SK-N-SH (cell line): ENCODE measurements at regions not wholly inside any gene's neighbourhood (a gene's known extent, or its start where the extent isn't known, plus 50 kb on each side); places are given as distances from the start of the nearest gene placed in this dataset.

Experiments used
- CTCF ChIA-PET: fragments of 300-600, 350-600 bp; formaldehyde crosslinking; extraction: SDS; loops from one replicate; lab custom pipeline; 2021; lab: Yijun Ruan, JAX
- POLR2A ChIA-PET: fragments of 350-600 bp; sonication (Branson Sonifier 250); formaldehyde crosslinking; extraction: SDS; loops from one replicate; lab custom pipeline; 2020; ENCODE audit warnings: antibody characterized with exemption, inconsistent platforms; lab: Yijun Ruan, JAX
- DNase-seq: peaks from one replicate; pipeline ENCODE4 v3.0.0; 2012
- H2AFZ ChIP-seq: fragments of 200-600 bp; sonication (generic); 2 replicates; pipeline ENCODE4 v1.8.1; 2016; ENCODE audit warnings: antibody characterized with exemption, mild to moderate bottlenecking, low read depth
- H3F3A ChIP-seq: fragments of 200-600 bp; sonication (generic); replicated peaks from 2 replicates; pipeline ENCODE3; 2016; ENCODE audit warnings: antibody characterized with exemption, mild to moderate bottlenecking; ENCODE audit not compliant: insufficient read depth
- H3K27ac ChIP-seq, 2 experiments: fragments of 200-500 bp in 1 of 2; fragments of 200-600 bp in 1 of 2; sonication (Bioruptor generic) in 1 of 2; sonication (generic), shearing (Covaris generic) in 1 of 2; 2 replicates each; pipeline versions ENCODE4 v1.5.1 to v1.6.1; 2014 to 2016; ENCODE audit warnings: low read depth in 2 of 2, inconsistent platforms in 1 of 2, low read length in 1 of 2, mild to moderate bottlenecking in 1 of 2, mixed read lengths in 1 of 2
- H3K27me3 ChIP-seq: fragments of 200-600 bp; sonication (generic), shearing (Covaris generic); 2 replicates; pipeline ENCODE4 v1.6.1; 2016; ENCODE audit warnings: mixed run types; ENCODE audit not compliant: insufficient read depth
- H3K36me3 ChIP-seq, 2 experiments: fragments of 200-500 bp in 1 of 2; fragments of 200-600 bp in 1 of 2; sonication (Bioruptor generic) in 1 of 2; sonication (generic) in 1 of 2; replicated peaks in 1 of 2; 2 replicates each; pipeline versions ENCODE3 to v1.5.1; 2014 to 2016; ENCODE audit warnings: low read length in 1 of 2, mild to moderate bottlenecking in 1 of 2; ENCODE audit not compliant: insufficient read depth in 2 of 2, control insufficient read depth in 1 of 2
- H3K4me1 ChIP-seq, 2 experiments: fragments of 200-500 bp in 1 of 2; fragments of 200-600 bp in 1 of 2; sonication (Bioruptor generic) in 1 of 2; sonication (generic), shearing (Covaris generic) in 1 of 2; 2 replicates each; pipeline versions ENCODE4 v1.5.1 to v1.6.1; 2014 to 2016; ENCODE audit warnings: low read depth in 1 of 2, low read length in 1 of 2, mixed run types in 1 of 2; ENCODE audit not compliant: insufficient read depth in 2 of 2, control insufficient read depth in 1 of 2
- H3K4me2 ChIP-seq: fragments of 200-600 bp; sonication (generic), shearing (Covaris generic); 2 replicates; pipeline ENCODE4 v1.6.1; 2017; ENCODE audit warnings: mixed run types
- H3K4me3 ChIP-seq, 2 experiments: fragments of 200-500 bp in 1 of 2; fragments of 200-600 bp in 1 of 2; sonication (Bioruptor generic) in 1 of 2; sonication (generic), shearing (Covaris generic) in 1 of 2; 2 replicates each; pipeline versions ENCODE4 v1.5.1 to v1.8.1; 2014 to 2016; ENCODE audit warnings: low read depth in 2 of 2, inconsistent platforms in 1 of 2, low read length in 1 of 2, mild to moderate bottlenecking in 1 of 2, mixed read lengths in 1 of 2, moderate library complexity in 1 of 2
- H3K79me2 ChIP-seq: fragments of 200-600 bp; sonication (generic); 2 replicates; pipeline ENCODE4 v1.8.1; 2017; ENCODE audit warnings: mild to moderate bottlenecking; ENCODE audit not compliant: insufficient read depth
- H3K9ac ChIP-seq: fragments of 200-600 bp; sonication (generic); 2 replicates; pipeline ENCODE4 v1.6.1; 2017; ENCODE audit warnings: mixed run types
- H3K9me2 ChIP-seq: fragments of 200-600 bp; sonication (generic); 2 replicates; pipeline ENCODE4 v1.6.1; 2017; ENCODE audit warnings: mixed run types
- H3K9me3 ChIP-seq: fragments of 200-600 bp; sonication (generic); 2 replicates; pipeline ENCODE4 v1.6.1; 2017; ENCODE audit warnings: mixed run types, mild to moderate bottlenecking, moderate library complexity
- H4K20me1 ChIP-seq: fragments of 200-600 bp; sonication (generic); 2 replicates; pipeline ENCODE4 v1.6.1; 2017; ENCODE audit warnings: mild to moderate bottlenecking, mixed run types; ENCODE audit not compliant: insufficient read depth
- CHD2 ChIP-seq: fragments of 150-350 bp; IDR thresholded peaks from 2 replicates; pipeline ENCODE4 v1.6.1; 2018; ENCODE audit warnings: low read length; ENCODE audit not compliant: partially characterized antibody
- FOSL2 ChIP-seq: IDR thresholded peaks from 2 replicates; pipeline ENCODE4 v1.4.0; 2012; ENCODE audit warnings: low read depth, mild to moderate bottlenecking, moderate library complexity, borderline replicate concordance
- FOXM1 ChIP-seq: IDR thresholded peaks from 2 replicates; pipeline ENCODE4 v1.4.0; 2012; ENCODE audit warnings: low read depth, mild to moderate bottlenecking
- GABPA ChIP-seq: IDR thresholded peaks from 2 replicates; pipeline ENCODE4 v1.4.0; 2012; ENCODE audit warnings: low read depth, mild to moderate bottlenecking
- GATA2 ChIP-seq: sonication (generic); formaldehyde crosslinking; IDR thresholded peaks from 2 replicates; pipeline ENCODE4 v1.5.0; 2020; ENCODE audit warnings: mild to moderate bottlenecking, missing genetic modification reagents
- MXI1 ChIP-seq: IDR thresholded peaks from 2 replicates; pipeline ENCODE4 v1.6.1; 2012; ENCODE audit warnings: mild to moderate bottlenecking, low read depth, low read length, improper control_type of control experiment
- NRF1 ChIP-seq: IDR thresholded peaks from 2 replicates; pipeline ENCODE4 v1.6.1; 2012; ENCODE audit warnings: low read depth, mild to moderate bottlenecking, low read length
- POLR2AphosphoS5 ChIP-seq: IDR thresholded peaks from 2 replicates; pipeline ENCODE4 v1.6.1; 2012; ENCODE audit warnings: low read depth, low read length
- RCOR1 ChIP-seq: fragments of 150-350 bp; IDR thresholded peaks from 2 replicates; pipeline ENCODE4 v1.6.1; 2017; ENCODE audit warnings: antibody characterized with exemption, low read length
- RXRA ChIP-seq: IDR thresholded peaks from 2 replicates; pipeline ENCODE4 v1.4.0; 2012; ENCODE audit warnings: low read depth, mild to moderate bottlenecking, borderline replicate concordance
- SIN3A ChIP-seq: IDR thresholded peaks from 2 replicates; pipeline ENCODE4 v1.6.1; 2012; ENCODE audit warnings: low read depth, mild to moderate bottlenecking, low read length, moderate library complexity, borderline replicate concordance
- SMC3 ChIP-seq: IDR thresholded peaks from 2 replicates; pipeline ENCODE4 v1.6.1; 2012; ENCODE audit warnings: low read depth, low read length, improper control_type of control experiment
- TAF1 ChIP-seq: IDR thresholded peaks from 2 replicates; pipeline ENCODE4 v1.6.1; 2012; ENCODE audit warnings: low read depth, mild to moderate bottlenecking, low read length, moderate library complexity, borderline replicate concordance
- TCF12 ChIP-seq: IDR thresholded peaks from 2 replicates; pipeline ENCODE4 v1.4.0; 2012
- WGBS: methylation state at CpG from one replicate; pipeline ENCODE4 v1.1.6; 2017; ENCODE audit warnings: low lambda C conversion rate; 5-methylcytosine and 5-hydroxymethylcytosine counted together
- TF ChIP-seq, protein P1 (sequence below): IDR thresholded peaks from 2 replicates; pipeline ENCODE4 v1.4.0; 2012; ENCODE audit warnings: low read depth, borderline replicate concordance
- TF ChIP-seq, protein P2 (sequence below): IDR thresholded peaks from 2 replicates; pipeline ENCODE4 v1.4.0; 2012; ENCODE audit warnings: low read depth, borderline replicate concordance

DNA sequence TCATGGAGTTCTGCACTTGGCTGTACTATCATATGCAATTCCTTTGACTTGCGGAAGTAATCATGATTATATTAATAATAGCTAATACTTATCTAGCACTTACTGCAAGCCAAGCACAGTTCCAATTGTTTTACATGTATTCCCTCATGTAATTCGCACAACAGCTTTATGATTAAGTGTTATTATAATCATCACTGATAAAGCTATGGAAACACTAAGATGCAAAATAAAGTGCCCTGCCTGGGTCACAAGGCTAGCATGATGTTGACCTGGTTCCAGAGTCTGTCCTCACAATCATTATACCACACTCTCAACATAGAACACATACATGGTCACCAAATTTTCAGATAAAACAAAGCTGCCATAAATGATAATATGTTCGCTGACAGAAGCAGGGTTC lies 234.6 kb downstream of the FMR1NB start:
- 0% methylated on average over 3 of the region's 3 CpGs for WGBS
- no peaks in the 10 kb centered on the region for H3K27me3 ChIP-seq
- H3K36me3 ChIP-seq = no peaks in the 10 kb centered on the region
- no peak overlapping the region for H3K4me3 ChIP-seq
- POLR2A ChIA-PET = no interaction called here
- no peak for TF ChIP-seq MXI1
- no peak for TF ChIP-seq SMC3
- TF ChIP-seq RCOR1 = no peak
- no peak for TF ChIP-seq RXRA
- TF ChIP-seq, all 33 proteins: peak for 0
- Histone ChIP-seq H3F3A (no peaks in the 10 kb centered on the region), H3K9me2 (no peaks in the 10 kb centered on the region), H3K9me3 (no peaks in the 10 kb centered on the region), H2AFZ (no peak overlapping the region), H3K79me2 (no peaks in the 10 kb centered on the region), H4K20me1 (no peaks in the 10 kb centered on the region), H3K4me2 (no peak overlapping the region), H3K27ac (no peak overlapping the region), H3K4me1 (no peaks in the 10 kb centered on the region), H3K9ac (no peak overlapping the region)
- CTCF ChIA-PET = no interaction called here
- no peak for DNase-seq

DNA sequence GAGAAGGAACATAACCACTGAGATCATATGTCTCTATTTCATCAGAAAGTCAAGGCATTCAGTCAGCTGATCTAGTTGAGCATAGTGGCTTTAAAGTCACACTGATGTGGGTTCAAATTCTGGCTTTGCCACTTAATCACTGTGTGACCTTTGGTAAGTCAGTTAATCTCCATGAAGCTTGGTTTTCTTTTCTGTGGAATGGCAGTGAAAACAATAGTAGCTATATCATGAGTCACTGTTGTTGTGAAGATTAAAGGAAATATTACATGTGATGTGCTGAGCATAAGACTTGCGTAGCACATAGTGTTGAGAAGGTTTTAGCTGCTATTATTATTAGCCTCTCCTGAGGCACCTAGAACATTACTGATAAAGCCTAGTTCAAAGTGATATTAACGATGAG lies 242.2 kb downstream of the FMR1NB start:
- no peak for DNase-seq
- 9% methylated on average over 2 of the region's 2 CpGs for WGBS
- TF ChIP-seq, protein P1, sequence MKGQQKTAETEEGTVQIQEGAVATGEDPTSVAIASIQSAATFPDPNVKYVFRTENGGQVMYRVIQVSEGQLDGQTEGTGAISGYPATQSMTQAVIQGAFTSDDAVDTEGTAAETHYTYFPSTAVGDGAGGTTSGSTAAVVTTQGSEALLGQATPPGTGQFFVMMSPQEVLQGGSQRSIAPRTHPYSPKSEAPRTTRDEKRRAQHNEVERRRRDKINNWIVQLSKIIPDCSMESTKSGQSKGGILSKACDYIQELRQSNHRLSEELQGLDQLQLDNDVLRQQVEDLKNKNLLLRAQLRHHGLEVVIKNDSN = no peak
- no peak for TF ChIP-seq NRF1
- no peak for TF ChIP-seq RCOR1
- TF ChIP-seq POLR2AphosphoS5 = no peak
- no peak for TF ChIP-seq SIN3A
- no peak for TF ChIP-seq MXI1
- no peak for TF ChIP-seq CHD2
- no peak for TF ChIP-seq GABPA
- H3K9me3 ChIP-seq = no peaks in the 10 kb centered on the region
- no peak overlapping the region for H3K27ac ChIP-seq
- H3K36me3 ChIP-seq = no peaks in the 10 kb centered on the region
- no peaks in the 10 kb centered on the region for H3K79me2 ChIP-seq
- no peaks in the 10 kb centered on the region for H3K9me2 ChIP-seq
- no peaks in the 10 kb centered on the region for H3K4me1 ChIP-seq
- H4K20me1 ChIP-seq = no peaks in the 10 kb centered on the region
- H3K4me2 ChIP-seq = no peak overlapping the region
- H3K4me3 ChIP-seq = no peak overlapping the region
- no peaks in the 10 kb centered on the region for H3F3A ChIP-seq
- ChIA-PET POLR2A (no interaction called here), CTCF (no interaction called here)
- H3K9ac ChIP-seq = no peak overlapping the region
- H2AFZ ChIP-seq = no peak overlapping the region
- no peaks in the 10 kb centered on the region for H3K27me3 ChIP-seq

GRCh38 chrX:148228521-148228920 lies 247.4 kb downstream of the FMR1NB start:
- Histone ChIP-seq H4K20me1 (no peaks in the 10 kb centered on the region), H3K36me3 (no peaks in the 10 kb centered on the region), H3K27me3 (no peaks in the 10 kb centered on the region)
- TF ChIP-seq NRF1 (no peak), TAF1 (no peak), SMC3 (no peak), RCOR1 (no peak), GATA2 (CRISPR knock-in tag) (no peak), FOSL2 (no peak), FOXM1 (no peak), TCF12 (no peak), POLR2AphosphoS5 (no peak)
- TF ChIP-seq, protein P2, sequence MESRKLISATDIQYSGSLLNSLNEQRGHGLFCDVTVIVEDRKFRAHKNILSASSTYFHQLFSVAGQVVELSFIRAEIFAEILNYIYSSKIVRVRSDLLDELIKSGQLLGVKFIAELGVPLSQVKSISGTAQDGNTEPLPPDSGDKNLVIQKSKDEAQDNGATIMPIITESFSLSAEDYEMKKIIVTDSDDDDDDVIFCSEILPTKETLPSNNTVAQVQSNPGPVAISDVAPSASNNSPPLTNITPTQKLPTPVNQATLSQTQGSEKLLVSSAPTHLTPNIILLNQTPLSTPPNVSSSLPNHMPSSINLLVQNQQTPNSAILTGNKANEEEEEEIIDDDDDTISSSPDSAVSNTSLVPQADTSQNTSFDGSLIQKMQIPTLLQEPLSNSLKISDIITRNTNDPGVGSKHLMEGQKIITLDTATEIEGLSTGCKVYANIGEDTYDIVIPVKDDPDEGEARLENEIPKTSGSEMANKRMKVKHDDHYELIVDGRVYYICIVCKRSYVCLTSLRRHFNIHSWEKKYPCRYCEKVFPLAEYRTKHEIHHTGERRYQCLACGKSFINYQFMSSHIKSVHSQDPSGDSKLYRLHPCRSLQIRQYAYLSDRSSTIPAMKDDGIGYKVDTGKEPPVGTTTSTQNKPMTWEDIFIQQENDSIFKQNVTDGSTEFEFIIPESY = no peak
- TF ChIP-seq, protein P1 = no peak
- TF ChIP-seq, all 33 proteins: peak for 0
- Histone ChIP-seq H3K9me2 (no peaks in the 10 kb centered on the region), H2AFZ (no peak overlapping the region), H3K9ac (no peak overlapping the region), H3K79me2 (no peaks in the 10 kb centered on the region), H3K4me3 (no peak overlapping the region), H3K4me2 (no peak overlapping the region), H3K4me1 (no peaks in the 10 kb centered on the region), H3K27ac (no peak overlapping the region), H3F3A (no peaks in the 10 kb centered on the region), H3K9me3 (no peaks in the 10 kb centered on the region)
- CTCF ChIA-PET = no interaction called here
- no peak for DNase-seq
- POLR2A ChIA-PET = no interaction called here
